ENCODE measurements at regions not wholly inside any gene's neighbourhood (a gene's known extent, or its start where the extent isn't known, plus 50 kb on each side); places are given as distances from the start of the nearest gene placed in this dataset.
A peak's percentile ranks its signal among the peaks of the same experiment; 100 is the strongest.

DNA sequence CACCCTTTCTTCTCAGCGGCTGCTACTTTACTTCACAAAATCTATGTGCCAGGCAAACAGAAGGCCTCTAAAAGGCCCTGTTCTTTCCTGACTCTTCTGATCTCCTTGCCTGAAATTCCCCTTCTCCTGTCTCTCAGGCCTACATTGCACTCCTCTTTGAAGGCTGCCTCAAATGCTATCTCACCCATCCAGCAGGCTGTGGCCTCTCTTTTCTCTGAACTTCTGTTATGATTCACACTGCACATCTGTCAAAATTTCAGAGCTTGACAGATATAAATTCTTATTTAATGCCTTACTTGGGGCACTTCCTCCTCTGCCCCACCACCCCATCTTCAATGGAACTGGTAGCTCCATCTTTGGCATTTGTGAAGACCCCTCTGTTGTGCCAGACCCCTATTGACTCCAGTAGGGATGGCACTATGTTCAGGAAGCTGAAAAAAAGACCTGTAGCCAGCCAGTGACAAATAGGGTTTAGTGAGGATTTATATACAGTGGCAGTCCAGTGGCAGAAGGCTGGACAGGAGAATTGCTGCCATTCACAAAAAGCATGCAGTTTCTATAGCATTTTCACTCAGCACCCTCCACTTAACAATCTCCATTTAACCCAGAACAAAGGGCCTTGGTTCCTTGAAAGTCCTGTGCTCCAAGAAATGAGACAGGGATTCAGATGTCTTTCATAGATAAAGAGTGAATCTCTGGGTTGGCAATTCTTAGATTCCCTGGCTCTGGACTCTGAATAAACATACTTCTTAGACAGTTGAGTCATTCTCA is 415.8 kb upstream of the GRM7 start (continued):
- TF ChIP-seq, protein P1, sequence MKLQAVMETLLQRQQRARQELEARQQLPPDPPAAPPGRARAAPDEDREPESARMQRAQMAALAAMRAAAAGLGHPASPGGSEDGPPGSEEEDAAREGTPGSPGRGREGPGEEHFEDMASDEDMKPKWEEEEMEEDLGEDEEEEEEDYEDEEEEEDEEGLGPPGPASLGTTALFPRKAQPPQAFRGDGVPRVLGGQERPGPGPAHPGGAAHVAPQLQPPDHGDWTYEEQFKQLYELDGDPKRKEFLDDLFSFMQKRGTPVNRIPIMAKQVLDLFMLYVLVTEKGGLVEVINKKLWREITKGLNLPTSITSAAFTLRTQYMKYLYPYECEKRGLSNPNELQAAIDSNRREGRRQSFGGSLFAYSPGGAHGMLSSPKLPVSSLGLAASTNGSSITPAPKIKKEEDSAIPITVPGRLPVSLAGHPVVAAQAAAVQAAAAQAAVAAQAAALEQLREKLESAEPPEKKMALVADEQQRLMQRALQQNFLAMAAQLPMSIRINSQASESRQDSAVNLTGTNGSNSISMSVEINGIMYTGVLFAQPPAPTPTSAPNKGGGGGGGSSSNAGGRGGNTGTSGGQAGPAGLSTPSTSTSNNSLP (IDR thresholded peaks at IDR 0.05; ENCODE audit: borderline replicate concordance, low read depth, low read length) = no peak
- TF ChIP-seq ZZZ3 (IDR thresholded peaks at IDR 0.05) = no peak
- peak; percentile 71 for TF ChIP-seq TCF3 (CRISPR knock-in tag; IDR thresholded peaks at IDR 0.05)
- TF ChIP-seq POLR2AphosphoS2 (IDR thresholded peaks at IDR 0.05; ENCODE audit: low read length) = no peak
- peak; percentile 74 for TF ChIP-seq TEAD4 (IDR thresholded peaks at IDR 0.05; ENCODE audit: low read length)
- no peak for TF ChIP-seq TEAD4 (CRISPR knock-in tag; IDR thresholded peaks at IDR 0.05; ENCODE audit: borderline replicate concordance)
- peak; percentile 72 for TF ChIP-seq ARID1B (IDR thresholded peaks at IDR 0.05)
- TF ChIP-seq RBM22 (IDR thresholded peaks at IDR 0.05; ENCODE audit: low read depth, low read length, poor library complexity, severe bottlenecking) = no peak
- no peak for TF ChIP-seq CBX5 (IDR thresholded peaks at IDR 0.05; ENCODE audit: borderline replicate concordance, low read depth)
- no peak for TF ChIP-seq ZNF77 (CRISPR knock-in tag; IDR thresholded peaks at IDR 0.05)
- TF ChIP-seq, protein P2, sequence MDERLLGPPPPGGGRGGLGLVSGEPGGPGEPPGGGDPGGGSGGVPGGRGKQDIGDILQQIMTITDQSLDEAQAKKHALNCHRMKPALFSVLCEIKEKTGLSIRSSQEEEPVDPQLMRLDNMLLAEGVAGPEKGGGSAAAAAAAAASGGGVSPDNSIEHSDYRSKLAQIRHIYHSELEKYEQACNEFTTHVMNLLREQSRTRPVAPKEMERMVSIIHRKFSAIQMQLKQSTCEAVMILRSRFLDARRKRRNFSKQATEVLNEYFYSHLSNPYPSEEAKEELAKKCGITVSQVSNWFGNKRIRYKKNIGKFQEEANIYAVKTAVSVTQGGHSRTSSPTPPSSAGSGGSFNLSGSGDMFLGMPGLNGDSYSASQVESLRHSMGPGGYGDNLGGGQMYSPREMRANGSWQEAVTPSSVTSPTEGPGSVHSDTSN (CRISPR knock-in tag; IDR thresholded peaks at IDR 0.05; ENCODE audit: low read depth) = no peak
- TF ChIP-seq, protein P2 (tag; conservative IDR thresholded peaks at IDR 0.05; ENCODE audit: low read depth) = peak; percentile 44; the same call in 1 of the 2 replicates
- TF ChIP-seq HCFC1 (IDR thresholded peaks at IDR 0.05; ENCODE audit: low read depth, low read length) = no peak
- TF ChIP-seq ZFP36 (IDR thresholded peaks at IDR 0.05; ENCODE audit: low read depth, low read length, partially characterized antibody) = no peak
- TF ChIP-seq, protein P3, sequence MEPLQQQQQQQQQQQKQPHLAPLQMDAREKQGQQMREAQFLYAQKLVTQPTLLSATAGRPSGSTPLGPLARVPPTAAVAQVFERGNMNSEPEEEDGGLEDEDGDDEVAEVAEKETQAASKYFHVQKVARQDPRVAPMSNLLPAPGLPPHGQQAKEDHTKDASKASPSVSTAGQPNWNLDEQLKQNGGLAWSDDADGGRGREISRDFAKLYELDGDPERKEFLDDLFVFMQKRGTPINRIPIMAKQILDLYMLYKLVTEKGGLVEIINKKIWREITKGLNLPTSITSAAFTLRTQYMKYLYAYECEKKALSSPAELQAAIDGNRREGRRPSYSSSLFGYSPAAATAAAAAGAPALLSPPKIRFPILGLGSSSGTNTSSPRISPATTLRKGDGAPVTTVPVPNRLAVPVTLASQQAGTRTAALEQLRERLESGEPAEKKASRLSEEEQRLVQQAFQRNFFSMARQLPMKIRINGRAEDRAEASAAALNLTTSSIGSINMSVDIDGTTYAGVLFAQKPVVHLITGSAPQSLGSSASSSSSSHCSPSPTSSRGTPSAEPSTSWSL (CRISPR knock-in tag; IDR thresholded peaks at IDR 0.05; ENCODE audit: borderline replicate concordance) = no peak
- TF ChIP-seq RNF2 (IDR thresholded peaks at IDR 0.05) = no peak
- no peak for TF ChIP-seq NR1H2 (CRISPR knock-in tag; IDR thresholded peaks at IDR 0.05)
- TF ChIP-seq, protein P4, sequence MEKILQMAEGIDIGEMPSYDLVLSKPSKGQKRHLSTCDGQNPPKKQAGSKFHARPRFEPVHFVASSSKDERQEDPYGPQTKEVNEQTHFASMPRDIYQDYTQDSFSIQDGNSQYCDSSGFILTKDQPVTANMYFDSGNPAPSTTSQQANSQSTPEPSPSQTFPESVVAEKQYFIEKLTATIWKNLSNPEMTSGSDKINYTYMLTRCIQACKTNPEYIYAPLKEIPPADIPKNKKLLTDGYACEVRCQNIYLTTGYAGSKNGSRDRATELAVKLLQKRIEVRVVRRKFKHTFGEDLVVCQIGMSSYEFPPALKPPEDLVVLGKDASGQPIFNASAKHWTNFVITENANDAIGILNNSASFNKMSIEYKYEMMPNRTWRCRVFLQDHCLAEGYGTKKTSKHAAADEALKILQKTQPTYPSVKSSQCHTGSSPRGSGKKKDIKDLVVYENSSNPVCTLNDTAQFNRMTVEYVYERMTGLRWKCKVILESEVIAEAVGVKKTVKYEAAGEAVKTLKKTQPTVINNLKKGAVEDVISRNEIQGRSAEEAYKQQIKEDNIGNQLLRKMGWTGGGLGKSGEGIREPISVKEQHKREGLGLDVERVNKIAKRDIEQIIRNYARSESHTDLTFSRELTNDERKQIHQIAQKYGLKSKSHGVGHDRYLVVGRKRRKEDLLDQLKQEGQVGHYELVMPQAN (IDR thresholded peaks at IDR 0.05; ENCODE audit: borderline replicate concordance) = no peak
- TF ChIP-seq NUFIP1 (IDR thresholded peaks at IDR 0.05; ENCODE audit: partially characterized antibody) = no peak
- no peak for TF ChIP-seq ILF3 (IDR thresholded peaks at IDR 0.05; ENCODE audit: borderline replicate concordance)
